ENCODE measurements at regions not wholly inside any gene's neighbourhood (a gene's known extent, or its start where the extent isn't known, plus 50 kb on each side); places are given as distances from the start of the nearest gene placed in this dataset.

GRCh38 chr3:162376761-162377160 is 880.2 kb downstream of the OTOL1 start:
- no peak for TF ChIP-seq CTCF (IDR thresholded peaks at IDR 0.05; ENCODE audit: insufficient read depth, low read length, poor library complexity, severe bottlenecking)
- DNase-seq (ENCODE audit: low read depth) = no peak
- no peak overlapping the region for H3K4me3 ChIP-seq (ENCODE audit: low read depth, low read length)
- no peaks in the 10 kb centered on the region for H3K36me3 ChIP-seq (ENCODE audit: control insufficient read depth, insufficient read depth, low read length)
- no peaks in the 10 kb centered on the region for H3K27me3 ChIP-seq (ENCODE audit: control insufficient read depth, insufficient read depth, low read length)

GRCh38 chr3:162377608-162378007 is 881.0 kb downstream of the OTOL1 start:
- Histone ChIP-seq H3K36me3 (ENCODE audit: control insufficient read depth, insufficient read depth, low read length) (no peaks in the 10 kb centered on the region), H3K27me3 (ENCODE audit: control insufficient read depth, insufficient read depth, low read length) (no peaks in the 10 kb centered on the region)

GRCh38 chr3:162385387-162385786 is 888.8 kb downstream of the OTOL1 start:
- TF ChIP-seq CTCF (IDR thresholded peaks at IDR 0.05; ENCODE audit: insufficient read depth, low read length, poor library complexity, severe bottlenecking) = no peak
- no peaks in the 10 kb centered on the region for H3K27me3 ChIP-seq (ENCODE audit: control insufficient read depth, insufficient read depth, low read length)

More at GRCh38 chr3:162377608-162378007, 881.0 kb downstream of the OTOL1 start:
- H3K4me3 ChIP-seq (ENCODE audit: low read depth, low read length) = no peak overlapping the region
- TF ChIP-seq CTCF (IDR thresholded peaks at IDR 0.05; ENCODE audit: insufficient read depth, low read length, poor library complexity, severe bottlenecking) = no peak
- DNase-seq (ENCODE audit: low read depth) = no peak

GRCh38 chr3:162390891-162391290 is 894.3 kb downstream of the OTOL1 start:
- H3K4me3 ChIP-seq (ENCODE audit: low read depth, low read length) = no peak overlapping the region
- no peaks in the 10 kb centered on the region for H3K27me3 ChIP-seq (ENCODE audit: control insufficient read depth, insufficient read depth, low read length)
- TF ChIP-seq CTCF (IDR thresholded peaks at IDR 0.05; ENCODE audit: insufficient read depth, low read length, poor library complexity, severe bottlenecking) = no peak
- H3K36me3 ChIP-seq (ENCODE audit: control insufficient read depth, insufficient read depth, low read length) = no peaks in the 10 kb centered on the region
- DNase-seq (ENCODE audit: low read depth) = peak; percentile 34

More at GRCh38 chr3:162385387-162385786, 888.8 kb downstream of the OTOL1 start:
- Histone ChIP-seq H3K36me3 (ENCODE audit: control insufficient read depth, insufficient read depth, low read length) (no peaks in the 10 kb centered on the region), H3K4me3 (ENCODE audit: low read depth, low read length) (no peak overlapping the region)
- DNase-seq (ENCODE audit: low read depth) = no peak

GRCh38 chr3:162391301-162391700 is 894.7 kb downstream of the OTOL1 start:
- H3K4me3 ChIP-seq (ENCODE audit: low read depth, low read length) = no peak overlapping the region
- DNase-seq (ENCODE audit: low read depth) = no peak
- TF ChIP-seq CTCF (IDR thresholded peaks at IDR 0.05; ENCODE audit: insufficient read depth, low read length, poor library complexity, severe bottlenecking) = no peak
- no peaks in the 10 kb centered on the region for H3K36me3 ChIP-seq (ENCODE audit: control insufficient read depth, insufficient read depth, low read length)
- no peaks in the 10 kb centered on the region for H3K27me3 ChIP-seq (ENCODE audit: control insufficient read depth, insufficient read depth, low read length)

GRCh38 chr3:162395496-162395895 is 898.9 kb downstream of the OTOL1 start:
- no peaks in the 10 kb centered on the region for H3K27me3 ChIP-seq (ENCODE audit: control insufficient read depth, insufficient read depth, low read length)
- TF ChIP-seq CTCF (IDR thresholded peaks at IDR 0.05; ENCODE audit: insufficient read depth, low read length, poor library complexity, severe bottlenecking) = no peak
- no peaks in the 10 kb centered on the region for H3K36me3 ChIP-seq (ENCODE audit: control insufficient read depth, insufficient read depth, low read length)
- no peak for DNase-seq (ENCODE audit: low read depth)
- H3K4me3 ChIP-seq (ENCODE audit: low read depth, low read length) = no peak overlapping the region
